ENCODE measurements at regions not wholly inside any gene's neighbourhood (a gene's known extent, or its start where the extent isn't known, plus 50 kb on each side); places are given as distances from the start of the nearest gene placed in this dataset.

DNA sequence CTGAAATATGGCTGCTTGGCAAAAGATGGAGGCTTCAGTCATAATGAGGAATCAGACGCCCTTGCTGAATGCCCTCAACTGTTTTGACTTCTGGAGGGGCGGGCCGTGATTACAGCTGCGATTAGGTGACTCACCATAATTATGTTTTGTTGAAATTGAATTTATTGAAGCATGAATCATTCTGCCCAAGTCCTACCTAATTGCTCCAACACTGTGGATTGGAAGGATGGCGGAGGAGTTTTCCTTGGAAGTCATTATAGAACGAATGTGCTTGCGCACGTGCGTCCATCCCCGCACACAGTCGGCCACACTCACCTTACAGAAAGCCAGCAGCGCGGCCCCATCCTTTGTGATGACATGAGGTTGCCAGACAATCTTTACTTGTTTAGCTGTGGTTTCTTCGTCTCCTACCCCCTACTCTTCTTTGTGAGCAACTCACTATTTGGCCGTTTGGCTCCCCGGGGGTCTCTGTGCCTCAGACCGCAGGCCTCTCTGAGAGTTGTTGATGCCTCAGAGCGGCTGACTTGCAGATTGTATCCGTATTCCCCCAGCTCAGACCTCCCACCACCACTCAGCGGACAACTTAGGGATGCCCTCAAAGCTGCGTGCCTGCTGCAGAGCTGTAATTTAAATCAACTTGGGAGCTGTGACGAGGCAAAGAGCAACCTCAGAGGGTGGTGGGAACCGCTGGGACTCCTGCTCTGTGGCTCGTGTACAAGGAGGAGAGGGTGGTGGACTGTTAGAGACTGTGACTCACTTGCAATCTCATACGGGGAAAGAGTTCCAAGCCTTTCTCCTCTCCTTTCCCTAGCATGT lies 513.4 kb downstream of the TNS1 start:
- TF ChIP-seq, protein P1, sequence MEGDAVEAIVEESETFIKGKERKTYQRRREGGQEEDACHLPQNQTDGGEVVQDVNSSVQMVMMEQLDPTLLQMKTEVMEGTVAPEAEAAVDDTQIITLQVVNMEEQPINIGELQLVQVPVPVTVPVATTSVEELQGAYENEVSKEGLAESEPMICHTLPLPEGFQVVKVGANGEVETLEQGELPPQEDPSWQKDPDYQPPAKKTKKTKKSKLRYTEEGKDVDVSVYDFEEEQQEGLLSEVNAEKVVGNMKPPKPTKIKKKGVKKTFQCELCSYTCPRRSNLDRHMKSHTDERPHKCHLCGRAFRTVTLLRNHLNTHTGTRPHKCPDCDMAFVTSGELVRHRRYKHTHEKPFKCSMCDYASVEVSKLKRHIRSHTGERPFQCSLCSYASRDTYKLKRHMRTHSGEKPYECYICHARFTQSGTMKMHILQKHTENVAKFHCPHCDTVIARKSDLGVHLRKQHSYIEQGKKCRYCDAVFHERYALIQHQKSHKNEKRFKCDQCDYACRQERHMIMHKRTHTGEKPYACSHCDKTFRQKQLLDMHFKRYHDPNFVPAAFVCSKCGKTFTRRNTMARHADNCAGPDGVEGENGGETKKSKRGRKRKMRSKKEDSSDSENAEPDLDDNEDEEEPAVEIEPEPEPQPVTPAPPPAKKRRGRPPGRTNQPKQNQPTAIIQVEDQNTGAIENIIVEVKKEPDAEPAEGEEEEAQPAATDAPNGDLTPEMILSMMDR (IDR thresholded peaks at IDR 0.05): no peak
- no peak for TF ChIP-seq POLR2A (IDR thresholded peaks at IDR 0.05)

Measured in testis (tissue), 2 donors.